SK-N-SH treated with all-trans-retinoic acid at 6 μM for 48 hours (cell line): ENCODE measurements at regions not wholly inside any gene's neighbourhood (a gene's known extent, or its start where the extent isn't known, plus 50 kb on each side); places are given as distances from the start of the nearest gene placed in this dataset.

Source experiments
- ATAC-seq: fragments of 200-7000 bp; cut with Tn5 transposase; 3 replicates; pipeline ENCODE4 v1.9.1; 2020; ENCODE audit warnings: mild to moderate bottlenecking, moderate library complexity
- ARNTL ChIP-seq: fragments of 450-650 bp; formaldehyde crosslinking; IDR thresholded peaks from 2 replicates; pipeline ENCODE4 v1.5.0; 2020; ENCODE audit warnings: low read depth, mild to moderate bottlenecking, moderate library complexity, borderline replicate concordance
- BACH2 ChIP-seq: fragments of 250-450 bp; sonication (Bioruptor Pico); IDR thresholded peaks from 2 replicates; pipeline ENCODE4 v1.9.0; 2021; ENCODE audit warnings: mild to moderate bottlenecking, borderline replicate concordance
- CREB5 ChIP-seq: fragments of 250-450 bp; sonication (Bioruptor Pico); IDR thresholded peaks from 2 replicates; pipeline ENCODE4 v1.5.1; 2020; ENCODE audit warnings: low read depth, mild to moderate bottlenecking, moderate library complexity
- CSDC2 ChIP-seq: fragments of 250-450 bp; sonication (Bioruptor Pico); IDR thresholded peaks from 2 replicates; pipeline ENCODE4 v1.5.0; 2020; ENCODE audit warnings: mild to moderate bottlenecking, moderate library complexity
- CSRNP3 ChIP-seq: fragments of 250-450 bp; sonication (Bioruptor Pico); IDR thresholded peaks from 2 replicates; pipeline ENCODE4 v1.5.1; 2021; ENCODE audit warnings: mild to moderate bottlenecking, moderate library complexity
- ESRRG ChIP-seq: fragments of 250-450 bp; sonication (Bioruptor Pico); IDR thresholded peaks from 2 replicates; pipeline ENCODE4 v1.6.1; 2021; ENCODE audit warnings: mild to moderate bottlenecking
- GLIS3 ChIP-seq: fragments of 250-450 bp; sonication (Bioruptor Pico); IDR thresholded peaks from 2 replicates; pipeline ENCODE4 v1.5.0; 2020; ENCODE audit warnings: mild to moderate bottlenecking, moderate library complexity
- ISL1 ChIP-seq: fragments of 250-450 bp; sonication (Bioruptor Pico); IDR thresholded peaks from 2 replicates; pipeline ENCODE4 v2.1.2; 2022; ENCODE audit warnings: mild to moderate bottlenecking, moderate library complexity
- OSR1 ChIP-seq: fragments of 250-450 bp; sonication (Bioruptor Pico); IDR thresholded peaks from 2 replicates; pipeline ENCODE4 v1.8.0; 2022; ENCODE audit warnings: moderate library complexity, mild to moderate bottlenecking, inconsistent platforms
- PATZ1 ChIP-seq: fragments of 250-450 bp; sonication (Bioruptor Pico); IDR thresholded peaks from 2 replicates; pipeline ENCODE4 v1.8.0; 2020; ENCODE audit warnings: mild to moderate bottlenecking, moderate library complexity, borderline replicate concordance
- POU6F1 ChIP-seq: fragments of 250-450 bp; sonication (Bioruptor Pico); IDR thresholded peaks from 2 replicates; pipeline ENCODE4 v1.8.0; 2021; ENCODE audit warnings: low read depth, mild to moderate bottlenecking, moderate library complexity, borderline replicate concordance
- PPARA ChIP-seq: fragments of 250-450 bp; sonication (Bioruptor Pico); IDR thresholded peaks from 2 replicates; pipeline ENCODE4 v1.5.0; 2020; ENCODE audit warnings: mild to moderate bottlenecking, borderline replicate concordance
- RARB ChIP-seq: fragments of 250-450 bp; sonication (Bioruptor Pico); IDR thresholded peaks from 2 replicates; pipeline ENCODE4 v1.8.0; 2021; ENCODE audit warnings: mild to moderate bottlenecking, moderate library complexity
- SNAI2 ChIP-seq: fragments of 250-450 bp; sonication (Bioruptor Pico); IDR thresholded peaks from 2 replicates; pipeline ENCODE4 v1.5.0; 2020; ENCODE audit warnings: mild to moderate bottlenecking, moderate library complexity
- TCF4 ChIP-seq: fragments of 250-450 bp; sonication (Bioruptor Pico); IDR thresholded peaks from 2 replicates; pipeline ENCODE4 v1.8.0; 2021; ENCODE audit warnings: mild to moderate bottlenecking, moderate library complexity, borderline replicate concordance
- TOX ChIP-seq: fragments of 250-450 bp; sonication (Bioruptor Pico); IDR thresholded peaks from 2 replicates; pipeline ENCODE4 v1.8.0; 2021; ENCODE audit warnings: mild to moderate bottlenecking, moderate library complexity, borderline replicate concordance
- TSHZ2 ChIP-seq: fragments of 250-450 bp; sonication (Bioruptor Pico); IDR thresholded peaks from 2 replicates; pipeline ENCODE4 v1.5.0; 2020; ENCODE audit warnings: mild to moderate bottlenecking, moderate library complexity
- ZC3H10 ChIP-seq: fragments of 250-450 bp; sonication (Bioruptor Pico); IDR thresholded peaks from 2 replicates; pipeline ENCODE4 v1.5.1; 2021; ENCODE audit warnings: mild to moderate bottlenecking, moderate library complexity
- ZFP3 ChIP-seq: fragments of 250-450 bp; sonication (Bioruptor Pico); IDR thresholded peaks from 2 replicates; pipeline ENCODE4 v1.5.0; 2020; ENCODE audit warnings: mild to moderate bottlenecking, moderate library complexity
- ZFP30 ChIP-seq: fragments of 450-650 bp; formaldehyde crosslinking; IDR thresholded peaks from 2 replicates; pipeline ENCODE4 v1.5.0; 2022; ENCODE audit warnings: mild to moderate bottlenecking, moderate library complexity
- ZNF565 ChIP-seq: fragments of 450-650 bp; formaldehyde crosslinking; conservative IDR thresholded peaks from 2 replicates; pipeline ENCODE4 v1.5.0; 2020; ENCODE audit warnings: low read depth, mild to moderate bottlenecking, moderate library complexity
- ZNF70 ChIP-seq: fragments of 450-650 bp; formaldehyde crosslinking; IDR thresholded peaks from 2 replicates; pipeline ENCODE4 v1.5.0; 2020; ENCODE audit warnings: mild to moderate bottlenecking, moderate library complexity
- ZNF8 ChIP-seq: fragments of 450-650 bp; formaldehyde crosslinking; IDR thresholded peaks from 2 replicates; pipeline ENCODE4 v1.5.0; 2020; ENCODE audit warnings: mild to moderate bottlenecking, moderate library complexity

GRCh38 chr1:208537198-208537597 is 293.0 kb upstream of the PLXNA2 start:
- no peak for ATAC-seq
- TF ChIP-seq TOX (CRISPR knock-in tag) (no peak), ZFP3 (CRISPR knock-in tag) (no peak), TSHZ2 (no peak), GLIS3 (CRISPR knock-in tag) (no peak), SNAI2 (CRISPR knock-in tag) (no peak), PPARA (no peak), BACH2 (CRISPR knock-in tag) (no peak), CREB5 (no peak), ZNF8 (CRISPR knock-in tag) (no peak), PATZ1 (CRISPR knock-in tag) (no peak), OSR1 (CRISPR knock-in tag) (no peak), ESRRG (no peak), ISL1 (no peak), ARNTL (no peak), RARB (CRISPR knock-in tag) (no peak), CSDC2 (CRISPR knock-in tag) (no peak), CSRNP3 (CRISPR knock-in tag) (no peak), TCF4 (CRISPR knock-in tag) (no peak)

GRCh38 chr1:208538078-208538477 is 293.9 kb upstream of the PLXNA2 start:
- no peak for ATAC-seq
- TF ChIP-seq POU6F1 (CRISPR knock-in tag) (no peak), ISL1 (no peak), SNAI2 (CRISPR knock-in tag) (no peak), TSHZ2 (no peak), ZFP30 (CRISPR knock-in tag) (no peak), ARNTL (no peak), OSR1 (CRISPR knock-in tag) (no peak), TOX (CRISPR knock-in tag) (no peak), ESRRG (no peak), CREB5 (no peak), CSRNP3 (CRISPR knock-in tag) (no peak), ZNF565 (CRISPR knock-in tag) (no peak), PPARA (no peak), ZNF70 (CRISPR knock-in tag) (no peak), ZFP3 (CRISPR knock-in tag) (no peak), BACH2 (CRISPR knock-in tag) (no peak), GLIS3 (CRISPR knock-in tag) (no peak), ZC3H10 (CRISPR knock-in tag) (no peak)
